IgD-negative memory B cell (primary cell): ENCODE measurements at regions not wholly inside any gene's neighbourhood (a gene's known extent, or its start where the extent isn't known, plus 50 kb on each side); places are given as distances from the start of the nearest gene placed in this dataset.

Experiments used
- H3K27ac Mint-ChIP-seq, 3 donors: one replicate each; pipeline ENCODE4 v1.8.0; 2020 to 2022; ENCODE audit warnings: mild to moderate bottlenecking in 3 of 3, mixed read lengths in 3 of 3, moderate library complexity in 1 of 3
- H3K27me3 Mint-ChIP-seq: one replicate; pipeline ENCODE4 v1.8.0; 2021; ENCODE audit warnings: mixed read lengths
- H3K36me3 Mint-ChIP-seq: one replicate; pipeline ENCODE4 v1.8.0; 2020; ENCODE audit warnings: mild to moderate bottlenecking, mixed read lengths
- H3K4me1 Mint-ChIP-seq, 3 donors: one replicate each; pipeline ENCODE4 v1.8.0; 2020 to 2022; ENCODE audit warnings: mixed read lengths in 3 of 3, mild to moderate bottlenecking in 1 of 3
- H3K4me3 Mint-ChIP-seq, 4 donors: one replicate each; pipeline ENCODE4 v1.8.0; 2020 to 2022; ENCODE audit warnings: mild to moderate bottlenecking in 4 of 4, mixed read lengths in 4 of 4, moderate library complexity in 3 of 4
- H3K9me3 Mint-ChIP-seq, 3 donors: one replicate each; pipeline ENCODE4 v1.8.0; 2020 to 2021; ENCODE audit warnings: mixed read lengths in 3 of 3, mild to moderate bottlenecking in 1 of 3

DNA sequence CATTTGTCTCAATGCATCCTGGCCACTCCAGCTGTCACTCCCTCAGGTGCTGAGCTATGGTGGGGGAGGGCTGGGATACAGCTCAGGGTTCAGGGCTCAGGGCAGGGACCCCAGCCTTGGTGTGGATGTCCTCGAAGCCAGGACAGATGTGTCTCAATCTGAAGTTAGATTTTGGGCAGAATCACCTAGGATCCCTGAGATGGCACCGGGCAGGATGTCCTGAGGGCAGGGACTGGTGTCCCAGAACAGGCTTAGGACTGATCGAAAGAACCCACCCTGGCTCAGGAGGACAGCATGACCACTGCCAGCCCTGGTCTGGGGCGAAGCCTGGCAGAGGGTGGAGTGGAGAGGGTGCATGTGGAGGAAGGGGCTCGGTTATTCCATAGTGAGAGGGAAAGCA lies 96.8 kb upstream of the THY1 start:
- Mint-ChIP-seq H3K9me3 (peaks cover 0 to 1% (median 0%) of the 10 kb centered on the region in 3 donors), H3K27me3 (peaks cover 12% of the 10 kb centered on the region), H3K4me1 (peaks cover 0 to 1% (median 0%) of the 10 kb centered on the region in 3 donors), H3K4me3 (no peak overlapping the region), H3K36me3 (no peaks in the 10 kb centered on the region), H3K27ac (no peak overlapping the region)

- no peak overlapping the region for H3K27ac Mint-ChIP-seq
- H3K4me3 Mint-ChIP-seq: no peak overlapping the region
- peaks cover 12% of the 10 kb centered on the region for H3K27me3 Mint-ChIP-seq
- peaks cover 0 to 1% (median 0%) of the 10 kb centered on the region in 3 donors for H3K9me3 Mint-ChIP-seq
- H3K4me1 Mint-ChIP-seq: peaks cover 0 to 1% (median 0%) of the 10 kb centered on the region in 3 donors
- H3K36me3 Mint-ChIP-seq: no peaks in the 10 kb centered on the region
Measured at GRCh38 chr11:119518746-119519730, 96.1 kb upstream of the THY1 start.

GRCh38 chr11:119515771-119516400 lies 92.9 kb upstream of the THY1 start:
- no peak overlapping the region for H3K27ac Mint-ChIP-seq

GRCh38 chr11:119513806-119514170 lies 90.8 kb upstream of the THY1 start:
- Mint-ChIP-seq H3K27me3 (peaks cover 16% of the 10 kb centered on the region), H3K4me1 (peaks cover 0 to 7% (median 3%) of the 10 kb centered on the region in 3 donors), H3K36me3 (peaks cover 3% of the 10 kb centered on the region), H3K9me3 (peaks cover 0 to 1% (median 0%) of the 10 kb centered on the region in 3 donors), H3K27ac (no peak overlapping the region), H3K4me3 (no peak overlapping the region)

More at GRCh38 chr11:119515771-119516400, 92.9 kb upstream of the THY1 start:
- no peak overlapping the region for H3K4me3 Mint-ChIP-seq
- H3K9me3 Mint-ChIP-seq: peaks cover 0 to 1% (median 0%) of the 10 kb centered on the region in 3 donors
- peaks cover 14% of the 10 kb centered on the region for H3K27me3 Mint-ChIP-seq
- peaks cover 3% of the 10 kb centered on the region for H3K36me3 Mint-ChIP-seq
- H3K4me1 Mint-ChIP-seq: peaks cover 0 to 3% (median 0%) of the 10 kb centered on the region in 3 donors

GRCh38 chr11:119513131-119513805 lies 90.3 kb upstream of the THY1 start:
- H3K27me3 Mint-ChIP-seq: peaks cover 16% of the 10 kb centered on the region
- H3K9me3 Mint-ChIP-seq: peaks cover 0 to 1% (median 0%) of the 10 kb centered on the region in 3 donors
- H3K27ac Mint-ChIP-seq: no peak overlapping the region
- peaks cover 0 to 7% (median 3%) of the 10 kb centered on the region in 3 donors for H3K4me1 Mint-ChIP-seq
- peaks cover 3% of the 10 kb centered on the region for H3K36me3 Mint-ChIP-seq
- no peak overlapping the region for H3K4me3 Mint-ChIP-seq

GRCh38 chr11:119512369-119512768 lies 89.4 kb upstream of the THY1 start:
- H3K9me3 Mint-ChIP-seq: peaks cover 0 to 1% (median 0%) of the 10 kb centered on the region in 3 donors
- peaks cover 15% of the 10 kb centered on the region for H3K27me3 Mint-ChIP-seq
- H3K27ac Mint-ChIP-seq: no peak overlapping the region
- H3K36me3 Mint-ChIP-seq: peaks cover 3% of the 10 kb centered on the region
- H3K4me1 Mint-ChIP-seq: peaks cover 0 to 7% (median 3%) of the 10 kb centered on the region in 3 donors
- no peak overlapping the region for H3K4me3 Mint-ChIP-seq

DNA sequence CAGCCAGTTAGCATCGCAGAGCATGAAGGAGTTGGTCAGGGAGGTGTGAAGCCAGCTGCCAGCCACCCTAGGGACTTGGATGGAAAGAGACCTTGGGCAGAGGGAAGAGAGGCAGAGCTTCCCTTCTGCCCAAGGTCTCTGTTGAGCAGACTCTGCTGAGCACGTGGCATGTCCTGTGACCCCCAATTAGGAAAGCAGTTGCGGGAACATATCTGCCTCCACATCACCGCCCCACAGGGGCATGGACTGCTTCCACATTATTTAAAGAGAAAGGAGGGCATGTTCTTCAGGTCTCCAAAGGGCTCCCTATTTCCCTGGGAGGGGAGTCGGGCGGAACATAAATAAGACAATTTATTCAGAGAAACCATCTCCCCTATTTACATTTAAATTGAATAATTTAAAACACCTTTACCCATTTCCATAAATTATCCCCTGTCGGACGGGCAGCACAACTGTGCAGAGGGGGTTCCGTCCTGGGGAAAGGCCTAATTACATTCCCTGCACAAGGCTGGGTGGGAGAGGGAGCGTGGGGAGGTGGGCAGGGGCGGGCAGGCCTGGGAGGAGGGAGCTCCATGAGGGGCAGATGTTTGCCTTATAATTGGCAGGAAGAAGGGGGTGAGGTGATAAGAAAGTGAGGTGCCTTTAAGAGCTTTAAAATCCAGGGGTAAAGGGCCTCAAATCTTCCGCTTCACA lies 88.8 kb upstream of the THY1 start:
- peaks cover 0 to 7% (median 3%) of the 10 kb centered on the region in 3 donors for H3K4me1 Mint-ChIP-seq
- H3K27me3 Mint-ChIP-seq: peaks cover 11% of the 10 kb centered on the region
- H3K4me3 Mint-ChIP-seq: peak overlapping the region in 1 of 4 donors; percentile 63
- peaks cover 0 to 1% (median 0%) of the 10 kb centered on the region in 3 donors for H3K9me3 Mint-ChIP-seq
- H3K36me3 Mint-ChIP-seq: peaks cover 3% of the 10 kb centered on the region
- no peak overlapping the region for H3K27ac Mint-ChIP-seq

- H3K27ac Mint-ChIP-seq: no peak overlapping the region
- H3K4me1 Mint-ChIP-seq: peaks cover 0 to 7% (median 3%) of the 10 kb centered on the region in 3 donors
- H3K36me3 Mint-ChIP-seq: peaks cover 3% of the 10 kb centered on the region
- H3K9me3 Mint-ChIP-seq: no peaks in the 10 kb centered on the region
- H3K27me3 Mint-ChIP-seq: peaks cover 8% of the 10 kb centered on the region
- H3K4me3 Mint-ChIP-seq: no peak overlapping the region
Measured at GRCh38 chr11:119509969-119510401, 87.0 kb upstream of the THY1 start.

DNA sequence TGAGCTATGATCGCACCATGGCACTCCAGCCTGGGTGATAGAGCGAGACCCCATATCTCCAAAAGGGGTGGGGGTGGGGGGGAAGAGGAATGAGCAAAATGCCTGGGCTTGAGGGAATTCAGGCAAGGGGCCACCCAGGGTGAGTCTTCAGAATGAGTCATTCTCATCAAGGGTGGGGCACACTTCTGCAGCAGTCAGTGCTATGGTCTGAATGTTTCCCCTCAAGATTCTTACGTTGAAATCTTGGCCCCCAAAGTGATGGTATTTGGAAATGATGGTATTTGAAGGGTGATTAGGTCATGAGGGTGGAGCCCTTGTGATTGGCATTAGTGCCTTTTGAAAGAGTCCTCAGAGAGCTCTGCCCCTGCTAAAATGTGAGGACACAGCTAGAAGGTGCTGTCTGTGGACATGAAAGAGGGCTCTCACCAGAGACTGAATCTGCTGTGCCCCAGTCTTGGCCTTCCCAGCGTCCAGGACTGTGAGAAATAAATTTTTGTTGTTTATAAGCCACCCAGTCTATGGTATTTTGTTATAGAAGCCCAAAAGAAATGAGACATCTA lies 86.4 kb upstream of the THY1 start:
- H3K9me3 Mint-ChIP-seq: no peaks in the 10 kb centered on the region
- H3K4me1 Mint-ChIP-seq: peaks cover 0 to 7% (median 3%) of the 10 kb centered on the region in 3 donors
- no peak overlapping the region for H3K27ac Mint-ChIP-seq
- H3K4me3 Mint-ChIP-seq: no peak overlapping the region
- H3K27me3 Mint-ChIP-seq: peaks cover 6% of the 10 kb centered on the region
- H3K36me3 Mint-ChIP-seq: peaks cover 3% of the 10 kb centered on the region

GRCh38 chr11:119506436-119506835 lies 83.5 kb upstream of the THY1 start:
- Mint-ChIP-seq H3K36me3 (no peaks in the 10 kb centered on the region), H3K4me1 (peaks cover 0 to 7% (median 0%) of the 10 kb centered on the region in 3 donors), H3K9me3 (no peaks in the 10 kb centered on the region), H3K27ac (no peak overlapping the region), H3K27me3 (peaks cover 9% of the 10 kb centered on the region), H3K4me3 (no peak overlapping the region)

DNA sequence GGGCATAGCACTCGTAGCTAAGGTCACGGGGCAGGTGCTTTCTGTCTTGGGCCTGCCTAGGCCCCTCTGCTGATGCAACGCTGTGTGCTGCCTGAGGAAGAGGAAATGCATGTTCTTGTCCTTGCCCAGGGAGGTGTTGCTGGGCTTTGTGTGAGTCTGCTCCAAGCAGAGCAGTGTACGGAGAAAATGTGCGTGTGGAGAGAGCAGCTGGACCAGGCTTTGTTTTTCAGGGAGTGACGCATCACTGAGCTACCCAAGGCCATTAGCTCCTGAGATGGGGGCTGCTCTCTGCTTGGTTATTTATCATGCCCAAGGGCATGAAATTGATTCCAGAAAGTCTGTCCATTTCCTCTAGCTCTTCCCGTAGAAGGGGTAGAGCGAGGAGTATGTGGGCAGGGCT lies 82.9 kb upstream of the THY1 start:
- H3K4me3 Mint-ChIP-seq: peak overlapping the region in 1 of 4 donors; percentile 61
- peaks cover 0 to 7% (median 0%) of the 10 kb centered on the region in 3 donors for H3K4me1 Mint-ChIP-seq
- no peak overlapping the region for H3K27ac Mint-ChIP-seq
- no peaks in the 10 kb centered on the region for H3K36me3 Mint-ChIP-seq
- no peaks in the 10 kb centered on the region for H3K9me3 Mint-ChIP-seq
- H3K27me3 Mint-ChIP-seq: peaks cover 9% of the 10 kb centered on the region

DNA sequence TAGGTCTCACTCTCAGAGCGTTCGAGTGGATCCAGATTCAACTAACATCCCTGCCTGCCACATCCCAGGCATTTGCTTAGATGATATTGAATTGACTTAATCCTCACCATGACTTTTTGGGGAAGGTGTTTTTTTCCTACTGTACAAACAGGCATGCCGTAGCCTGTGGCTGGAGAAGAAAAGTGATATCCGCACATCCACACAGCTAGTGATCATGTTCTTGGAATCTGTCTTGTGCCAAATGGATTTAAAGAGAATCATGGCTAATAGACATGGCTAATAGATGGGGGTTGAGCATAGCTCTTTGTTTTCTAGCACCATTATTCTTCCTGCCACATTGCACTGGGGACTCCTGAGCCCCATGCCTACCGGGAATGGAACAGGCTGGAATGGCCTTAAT lies 82.1 kb upstream of the THY1 start:
- Mint-ChIP-seq H3K4me1 (peaks cover 0 to 4% (median 0%) of the 10 kb centered on the region in 3 donors), H3K4me3 (no peak overlapping the region), H3K9me3 (no peaks in the 10 kb centered on the region), H3K27ac (no peak overlapping the region), H3K27me3 (peaks cover 7% of the 10 kb centered on the region), H3K36me3 (no peaks in the 10 kb centered on the region)

GRCh38 chr11:119504371-119504770 lies 81.4 kb upstream of the THY1 start:
- no peaks in the 10 kb centered on the region for H3K4me1 Mint-ChIP-seq
- no peak overlapping the region for H3K27ac Mint-ChIP-seq
- H3K9me3 Mint-ChIP-seq: no peaks in the 10 kb centered on the region
- no peak overlapping the region for H3K4me3 Mint-ChIP-seq
- peaks cover 7% of the 10 kb centered on the region for H3K27me3 Mint-ChIP-seq
- H3K36me3 Mint-ChIP-seq: no peaks in the 10 kb centered on the region

GRCh38 chr11:119501777-119502405 lies 78.9 kb upstream of the THY1 start:
- Mint-ChIP-seq H3K27ac (no peak overlapping the region), H3K36me3 (no peaks in the 10 kb centered on the region), H3K4me1 (no peaks in the 10 kb centered on the region), H3K9me3 (peaks cover 0 to 2% (median 0%) of the 10 kb centered on the region in 3 donors), H3K4me3 (no peak overlapping the region), H3K27me3 (peaks cover 12% of the 10 kb centered on the region)
